ENCODE measurements at regions not wholly inside any gene's neighbourhood (a gene's known extent, or its start where the extent isn't known, plus 50 kb on each side); places are given as distances from the start of the nearest gene placed in this dataset.

DNA sequence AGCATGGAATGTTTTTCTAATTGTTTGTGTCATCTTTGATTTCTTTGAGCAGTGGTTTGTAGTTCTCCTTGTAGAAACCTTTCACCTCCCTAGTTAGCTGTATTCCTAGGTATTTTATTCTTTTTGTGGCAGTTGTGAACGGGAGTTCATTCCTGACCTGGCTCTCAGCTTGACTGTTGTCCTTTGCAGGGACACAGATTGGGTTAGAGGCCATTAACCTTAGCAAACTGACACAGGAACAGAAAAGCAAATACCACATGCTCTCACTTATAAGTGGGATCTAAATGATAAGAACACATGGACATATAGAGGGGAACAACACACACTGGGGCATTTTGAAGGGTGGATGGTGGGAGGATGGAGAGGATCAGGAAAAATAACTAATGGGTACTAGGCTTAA lies 52.2 kb upstream of the RORA start:
- H2AFZ ChIP-seq (ENCODE audit: low read depth, low read length) = no peak overlapping the region
- H3K36me3 ChIP-seq (ENCODE audit: control insufficient read depth, insufficient read depth, low read length) = no peaks in the 10 kb centered on the region
- POLR2A ChIA-PET = no interaction called here
- H3K79me2 ChIP-seq (ENCODE audit: control insufficient read depth, insufficient read depth, low read length) = no peaks in the 10 kb centered on the region
- no peak overlapping the region for H3K4me2 ChIP-seq (ENCODE audit: insufficient read depth, low read length)
- no TSS peak for BruUV-seq (replicated peaks)
- no peaks in the 10 kb centered on the region for H3K27me3 ChIP-seq (ENCODE audit: control insufficient read depth in 2 of 2, insufficient read depth in 2 of 2, low read length in 2 of 2)
- no peaks in the 10 kb centered on the region for H4K20me1 ChIP-seq (replicated peaks; ENCODE audit: control insufficient read depth, insufficient read depth, low read length)
- H3K9ac ChIP-seq (ENCODE audit: insufficient read depth in 1 of 2, low read depth in 2 of 2, low read length in 2 of 2) = no peak overlapping the region
- no peak for FAIRE-seq
- no peak overlapping the region for H3K4me3 ChIP-seq
- H3K9me3 ChIP-seq (replicated peaks; ENCODE audit: control insufficient read depth, insufficient read depth, low read depth, low read length) = no peaks in the 10 kb centered on the region
- no peak for DNase-seq (ENCODE audit: extremely low read depth in 1 of 4, low spot score in 3 of 4)
- intact Hi-C loops (cut with micrococcal nuclease) (no loop called here), in situ Hi-C loops (cut with MboI) (no loop called here)
- H3K4me1 ChIP-seq (replicated peaks in 1 of 2; ENCODE audit: control insufficient read depth in 2 of 2, insufficient read depth in 2 of 2, low read length in 2 of 2) = no peaks in the 10 kb centered on the region
- CTCF ChIA-PET (ENCODE audit: low intra/inter-chr PET ratio) = no interaction called here
- no peak for ATAC-seq
- no peak overlapping the region for H3K27ac ChIP-seq (ENCODE audit: extremely low read depth, low read depth, low read length)
- 0% methylated on average over 1 of the region's 1 CpG for WGBS (ENCODE audit: insufficient coverage, low coverage, missing lambda C conversion rate)
- no peaks in the 10 kb centered on the region for H3K9me1 ChIP-seq (ENCODE audit: control insufficient read depth, insufficient read depth, low read length)
- TF ChIP-seq NFRKB (IDR thresholded peaks at IDR 0.05; ENCODE audit: low read depth) (no peak), MCM7 (IDR thresholded peaks at IDR 0.05) (no peak), SRSF1 (IDR thresholded peaks at IDR 0.05; ENCODE audit: low read depth, low read length) (no peak), THAP7 (CRISPR knock-in tag; IDR thresholded peaks at IDR 0.05) (no peak), SETDB1 (IDR thresholded peaks at IDR 0.05; ENCODE audit: low read length) (no peak), COPS2 (conservative IDR thresholded peaks at IDR 0.05) (no peak), RERE (CRISPR knock-in tag; IDR thresholded peaks at IDR 0.05; ENCODE audit: borderline replicate concordance) (no peak), GATAD2A (IDR thresholded peaks at IDR 0.05) (no peak), JUN (IDR thresholded peaks at IDR 0.05; ENCODE audit: borderline replicate concordance, low read depth, low read length) (no peak), JUN (CRISPR knock-in tag; IDR thresholded peaks at IDR 0.05; ENCODE audit: borderline replicate concordance) (no peak), TCFL5 (CRISPR knock-in tag; conservative IDR thresholded peaks at IDR 0.05) (no peak), RBM22 (IDR thresholded peaks at IDR 0.05; ENCODE audit: low read depth, low read length, poor library complexity, severe bottlenecking) (no peak), ETV5 (CRISPR knock-in tag; IDR thresholded peaks at IDR 0.05; ENCODE audit: low read depth) (no peak)
- TF ChIP-seq, protein P1, sequence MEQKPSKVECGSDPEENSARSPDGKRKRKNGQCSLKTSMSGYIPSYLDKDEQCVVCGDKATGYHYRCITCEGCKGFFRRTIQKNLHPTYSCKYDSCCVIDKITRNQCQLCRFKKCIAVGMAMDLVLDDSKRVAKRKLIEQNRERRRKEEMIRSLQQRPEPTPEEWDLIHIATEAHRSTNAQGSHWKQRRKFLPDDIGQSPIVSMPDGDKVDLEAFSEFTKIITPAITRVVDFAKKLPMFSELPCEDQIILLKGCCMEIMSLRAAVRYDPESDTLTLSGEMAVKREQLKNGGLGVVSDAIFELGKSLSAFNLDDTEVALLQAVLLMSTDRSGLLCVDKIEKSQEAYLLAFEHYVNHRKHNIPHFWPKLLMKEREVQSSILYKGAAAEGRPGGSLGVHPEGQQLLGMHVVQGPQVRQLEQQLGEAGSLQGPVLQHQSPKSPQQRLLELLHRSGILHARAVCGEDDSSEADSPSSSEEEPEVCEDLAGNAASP (IDR thresholded peaks at IDR 0.05) = no peak
- TF ChIP-seq, protein P2, sequence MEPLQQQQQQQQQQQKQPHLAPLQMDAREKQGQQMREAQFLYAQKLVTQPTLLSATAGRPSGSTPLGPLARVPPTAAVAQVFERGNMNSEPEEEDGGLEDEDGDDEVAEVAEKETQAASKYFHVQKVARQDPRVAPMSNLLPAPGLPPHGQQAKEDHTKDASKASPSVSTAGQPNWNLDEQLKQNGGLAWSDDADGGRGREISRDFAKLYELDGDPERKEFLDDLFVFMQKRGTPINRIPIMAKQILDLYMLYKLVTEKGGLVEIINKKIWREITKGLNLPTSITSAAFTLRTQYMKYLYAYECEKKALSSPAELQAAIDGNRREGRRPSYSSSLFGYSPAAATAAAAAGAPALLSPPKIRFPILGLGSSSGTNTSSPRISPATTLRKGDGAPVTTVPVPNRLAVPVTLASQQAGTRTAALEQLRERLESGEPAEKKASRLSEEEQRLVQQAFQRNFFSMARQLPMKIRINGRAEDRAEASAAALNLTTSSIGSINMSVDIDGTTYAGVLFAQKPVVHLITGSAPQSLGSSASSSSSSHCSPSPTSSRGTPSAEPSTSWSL (CRISPR knock-in tag; IDR thresholded peaks at IDR 0.05; ENCODE audit: borderline replicate concordance) = no peak
- TF ChIP-seq, protein P3, sequence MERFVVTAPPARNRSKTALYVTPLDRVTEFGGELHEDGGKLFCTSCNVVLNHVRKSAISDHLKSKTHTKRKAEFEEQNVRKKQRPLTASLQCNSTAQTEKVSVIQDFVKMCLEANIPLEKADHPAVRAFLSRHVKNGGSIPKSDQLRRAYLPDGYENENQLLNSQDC (CRISPR knock-in tag; IDR thresholded peaks at IDR 0.05) = no peak

All from K562 (cell line).